ENCODE measurements at regions not wholly inside any gene's neighbourhood (a gene's known extent, or its start where the extent isn't known, plus 50 kb on each side); places are given as distances from the start of the nearest gene placed in this dataset.

GRCh38 chr2:60268661-60269060 lies 284.8 kb downstream of the BCL11A start:
- no peak for TF ChIP-seq CTCF (IDR thresholded peaks at IDR 0.05)
- TF ChIP-seq POLR2A (IDR thresholded peaks at IDR 0.05) = no peak
